Lower leg skin (tissue), 3 donors: ENCODE measurements at regions not wholly inside any gene's neighbourhood (a gene's known extent, or its start where the extent isn't known, plus 50 kb on each side); places are given as distances from the start of the nearest gene placed in this dataset.

Source experiments
- POLR2A ChIP-seq, 2 donors: fragments of 450-650 bp; IDR thresholded peaks; one replicate each; pipeline ENCODE4 v1.6.1; 2016 to 2017; ENCODE audit warnings: antibody characterized with exemption in 2 of 2, mild to moderate bottlenecking in 1 of 2, moderate library complexity in 1 of 2
- TF ChIP-seq, protein P1 (sequence below), 3 donors: fragments of 450-650 bp; IDR thresholded peaks; one replicate each; pipeline ENCODE4 v1.5.1; 2016; ENCODE audit warnings: antibody characterized with exemption in 3 of 3, mild to moderate bottlenecking in 3 of 3, moderate library complexity in 2 of 3

DNA sequence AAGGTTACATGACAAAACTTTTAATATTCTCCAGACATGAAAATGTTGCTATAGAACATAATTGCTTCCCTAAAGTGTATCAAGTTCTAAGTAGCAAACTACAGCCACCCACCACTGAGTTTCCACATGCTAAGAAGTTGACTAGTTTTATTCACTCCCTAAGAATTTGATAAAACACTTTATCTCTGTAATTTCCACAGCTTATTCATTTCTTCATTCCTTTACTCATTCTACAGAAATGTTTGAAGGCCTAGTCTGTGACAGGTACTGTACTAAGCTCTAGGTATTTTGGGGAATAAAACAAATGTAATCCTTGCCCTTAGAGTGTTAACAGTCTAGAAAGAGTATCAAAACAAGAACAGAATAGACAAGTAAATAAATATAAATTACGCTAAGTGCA is 101.8 kb upstream of the DIAPH3 start:
- TF ChIP-seq, protein P1, sequence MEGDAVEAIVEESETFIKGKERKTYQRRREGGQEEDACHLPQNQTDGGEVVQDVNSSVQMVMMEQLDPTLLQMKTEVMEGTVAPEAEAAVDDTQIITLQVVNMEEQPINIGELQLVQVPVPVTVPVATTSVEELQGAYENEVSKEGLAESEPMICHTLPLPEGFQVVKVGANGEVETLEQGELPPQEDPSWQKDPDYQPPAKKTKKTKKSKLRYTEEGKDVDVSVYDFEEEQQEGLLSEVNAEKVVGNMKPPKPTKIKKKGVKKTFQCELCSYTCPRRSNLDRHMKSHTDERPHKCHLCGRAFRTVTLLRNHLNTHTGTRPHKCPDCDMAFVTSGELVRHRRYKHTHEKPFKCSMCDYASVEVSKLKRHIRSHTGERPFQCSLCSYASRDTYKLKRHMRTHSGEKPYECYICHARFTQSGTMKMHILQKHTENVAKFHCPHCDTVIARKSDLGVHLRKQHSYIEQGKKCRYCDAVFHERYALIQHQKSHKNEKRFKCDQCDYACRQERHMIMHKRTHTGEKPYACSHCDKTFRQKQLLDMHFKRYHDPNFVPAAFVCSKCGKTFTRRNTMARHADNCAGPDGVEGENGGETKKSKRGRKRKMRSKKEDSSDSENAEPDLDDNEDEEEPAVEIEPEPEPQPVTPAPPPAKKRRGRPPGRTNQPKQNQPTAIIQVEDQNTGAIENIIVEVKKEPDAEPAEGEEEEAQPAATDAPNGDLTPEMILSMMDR (IDR thresholded peaks at IDR 0.05) = no peak
- no peak for TF ChIP-seq POLR2A (IDR thresholded peaks at IDR 0.05)
